K562 (cell line): ENCODE measurements at regions not wholly inside any gene's neighbourhood (a gene's known extent, or its start where the extent isn't known, plus 50 kb on each side); places are given as distances from the start of the nearest gene placed in this dataset.

Source experiments
- C11orf30 ChIP-seq: fragments of 450-650 bp; IDR thresholded peaks from 2 replicates; pipeline ENCODE4 v1.6.1; 2016; ENCODE audit warnings: low read depth, mild to moderate bottlenecking
- CC2D1A ChIP-seq: fragments of 450-650 bp; IDR thresholded peaks from 2 replicates; pipeline ENCODE4 v1.6.1; 2017; ENCODE audit warnings: mild to moderate bottlenecking
- COPS2 ChIP-seq: fragments of 450-650 bp; conservative IDR thresholded peaks from 2 replicates; pipeline ENCODE4 v1.6.1; 2016; ENCODE audit warnings: mild to moderate bottlenecking, moderate library complexity
- DNMT1 ChIP-seq: fragments of 450-650 bp; IDR thresholded peaks from 2 replicates; pipeline ENCODE4 v1.6.1; 2016; ENCODE audit warnings: antibody characterized with exemption, mild to moderate bottlenecking
- FOXK1 ChIP-seq: sonication (generic); formaldehyde crosslinking; IDR thresholded peaks from 2 replicates; pipeline ENCODE4 v1.8.0; 2022; ENCODE audit warnings: missing genetic modification reagents, mild to moderate bottlenecking, borderline replicate concordance
- MTA2 ChIP-seq: fragments of 450-650 bp; IDR thresholded peaks from 2 replicates; pipeline ENCODE4 v1.6.1; 2016; ENCODE audit warnings: low read depth
- TAL1 ChIP-seq: fragments of 450-650 bp; IDR thresholded peaks from 2 replicates; pipeline ENCODE4 v1.6.1; 2016; ENCODE audit warnings: mild to moderate bottlenecking
- TF ChIP-seq, protein P1 (sequence below): fragments of 450-650 bp; IDR thresholded peaks from 2 replicates; pipeline ENCODE4 v1.6.1; 2017; ENCODE audit warnings: antibody characterized with exemption, mild to moderate bottlenecking
- TF ChIP-seq, protein P2 (sequence below): sonication (generic); formaldehyde crosslinking; IDR thresholded peaks from 2 replicates; pipeline ENCODE4 v1.8.1; 2023; ENCODE audit warnings: mild to moderate bottlenecking, missing genetic modification reagents, moderate library complexity
- TF ChIP-seq, protein P3 (sequence below), 2 experiments: fragments of 150-350 bp in 1 of 2; IDR thresholded peaks; 2 replicates each; pipeline ENCODE4 v1.6.1; 2012 to 2016; ENCODE audit warnings: low read depth in 2 of 2, low read length in 2 of 2, mild to moderate bottlenecking in 1 of 2, moderate library complexity in 1 of 2

GRCh38 chr14:103204852-103205540, 81.7 kb downstream of the TNFAIP2 start (continued):
- TF ChIP-seq, protein P1, sequence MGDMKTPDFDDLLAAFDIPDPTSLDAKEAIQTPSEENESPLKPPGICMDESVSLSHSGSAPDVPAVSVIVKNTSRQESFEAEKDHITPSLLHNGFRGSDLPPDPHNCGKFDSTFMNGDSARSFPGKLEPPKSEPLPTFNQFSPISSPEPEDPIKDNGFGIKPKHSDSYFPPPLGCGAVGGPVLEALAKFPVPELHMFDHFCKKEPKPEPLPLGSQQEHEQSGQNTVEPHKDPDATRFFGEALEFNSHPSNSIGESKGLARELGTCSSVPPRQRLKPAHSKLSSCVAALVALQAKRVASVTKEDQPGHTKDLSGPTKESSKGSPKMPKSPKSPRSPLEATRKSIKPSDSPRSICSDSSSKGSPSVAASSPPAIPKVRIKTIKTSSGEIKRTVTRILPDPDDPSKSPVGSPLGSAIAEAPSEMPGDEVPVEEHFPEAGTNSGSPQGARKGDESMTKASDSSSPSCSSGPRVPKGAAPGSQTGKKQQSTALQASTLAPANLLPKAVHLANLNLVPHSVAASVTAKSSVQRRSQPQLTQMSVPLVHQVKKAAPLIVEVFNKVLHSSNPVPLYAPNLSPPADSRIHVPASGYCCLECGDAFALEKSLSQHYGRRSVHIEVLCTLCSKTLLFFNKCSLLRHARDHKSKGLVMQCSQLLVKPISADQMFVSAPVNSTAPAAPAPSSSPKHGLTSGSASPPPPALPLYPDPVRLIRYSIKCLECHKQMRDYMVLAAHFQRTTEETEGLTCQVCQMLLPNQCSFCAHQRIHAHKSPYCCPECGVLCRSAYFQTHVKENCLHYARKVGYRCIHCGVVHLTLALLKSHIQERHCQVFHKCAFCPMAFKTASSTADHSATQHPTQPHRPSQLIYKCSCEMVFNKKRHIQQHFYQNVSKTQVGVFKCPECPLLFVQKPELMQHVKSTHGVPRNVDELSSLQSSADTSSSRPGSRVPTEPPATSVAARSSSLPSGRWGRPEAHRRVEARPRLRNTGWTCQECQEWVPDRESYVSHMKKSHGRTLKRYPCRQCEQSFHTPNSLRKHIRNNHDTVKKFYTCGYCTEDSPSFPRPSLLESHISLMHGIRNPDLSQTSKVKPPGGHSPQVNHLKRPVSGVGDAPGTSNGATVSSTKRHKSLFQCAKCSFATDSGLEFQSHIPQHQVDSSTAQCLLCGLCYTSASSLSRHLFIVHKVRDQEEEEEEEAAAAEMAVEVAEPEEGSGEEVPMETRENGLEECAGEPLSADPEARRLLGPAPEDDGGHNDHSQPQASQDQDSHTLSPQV, result no peak; the same call in 1 of the 2 replicates
- peak; percentile 39; the same call in 1 of the 2 replicates for TF ChIP-seq CC2D1A
- TF ChIP-seq, protein P2, sequence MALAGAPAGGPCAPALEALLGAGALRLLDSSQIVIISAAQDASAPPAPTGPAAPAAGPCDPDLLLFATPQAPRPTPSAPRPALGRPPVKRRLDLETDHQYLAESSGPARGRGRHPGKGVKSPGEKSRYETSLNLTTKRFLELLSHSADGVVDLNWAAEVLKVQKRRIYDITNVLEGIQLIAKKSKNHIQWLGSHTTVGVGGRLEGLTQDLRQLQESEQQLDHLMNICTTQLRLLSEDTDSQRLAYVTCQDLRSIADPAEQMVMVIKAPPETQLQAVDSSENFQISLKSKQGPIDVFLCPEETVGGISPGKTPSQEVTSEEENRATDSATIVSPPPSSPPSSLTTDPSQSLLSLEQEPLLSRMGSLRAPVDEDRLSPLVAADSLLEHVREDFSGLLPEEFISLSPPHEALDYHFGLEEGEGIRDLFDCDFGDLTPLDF (CRISPR knock-in tag), result no peak
- peak; percentile 90 for TF ChIP-seq TAL1
- TF ChIP-seq DNMT1, result no peak
- no peak for TF ChIP-seq FOXK1
- TF ChIP-seq, protein P3, sequence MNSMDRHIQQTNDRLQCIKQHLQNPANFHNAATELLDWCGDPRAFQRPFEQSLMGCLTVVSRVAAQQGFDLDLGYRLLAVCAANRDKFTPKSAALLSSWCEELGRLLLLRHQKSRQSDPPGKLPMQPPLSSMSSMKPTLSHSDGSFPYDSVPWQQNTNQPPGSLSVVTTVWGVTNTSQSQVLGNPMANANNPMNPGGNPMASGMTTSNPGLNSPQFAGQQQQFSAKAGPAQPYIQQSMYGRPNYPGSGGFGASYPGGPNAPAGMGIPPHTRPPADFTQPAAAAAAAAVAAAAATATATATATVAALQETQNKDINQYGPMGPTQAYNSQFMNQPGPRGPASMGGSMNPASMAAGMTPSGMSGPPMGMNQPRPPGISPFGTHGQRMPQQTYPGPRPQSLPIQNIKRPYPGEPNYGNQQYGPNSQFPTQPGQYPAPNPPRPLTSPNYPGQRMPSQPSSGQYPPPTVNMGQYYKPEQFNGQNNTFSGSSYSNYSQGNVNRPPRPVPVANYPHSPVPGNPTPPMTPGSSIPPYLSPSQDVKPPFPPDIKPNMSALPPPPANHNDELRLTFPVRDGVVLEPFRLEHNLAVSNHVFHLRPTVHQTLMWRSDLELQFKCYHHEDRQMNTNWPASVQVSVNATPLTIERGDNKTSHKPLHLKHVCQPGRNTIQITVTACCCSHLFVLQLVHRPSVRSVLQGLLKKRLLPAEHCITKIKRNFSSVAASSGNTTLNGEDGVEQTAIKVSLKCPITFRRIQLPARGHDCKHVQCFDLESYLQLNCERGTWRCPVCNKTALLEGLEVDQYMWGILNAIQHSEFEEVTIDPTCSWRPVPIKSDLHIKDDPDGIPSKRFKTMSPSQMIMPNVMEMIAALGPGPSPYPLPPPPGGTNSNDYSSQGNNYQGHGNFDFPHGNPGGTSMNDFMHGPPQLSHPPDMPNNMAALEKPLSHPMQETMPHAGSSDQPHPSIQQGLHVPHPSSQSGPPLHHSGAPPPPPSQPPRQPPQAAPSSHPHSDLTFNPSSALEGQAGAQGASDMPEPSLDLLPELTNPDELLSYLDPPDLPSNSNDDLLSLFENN (IDR thresholded peaks at IDR 0.05; ENCODE audit: low read depth in 2 of 2, low read length in 2 of 2), result 0 out of 4 replicates have a peak, but pooled peaks of 1 of the 2 experiments have one; percentile 58
- peak; percentile 75 for TF ChIP-seq MTA2
- no peak for TF ChIP-seq COPS2
- peak; percentile 51; the same call in 1 of the 2 replicates for TF ChIP-seq C11orf30
